LoVo (cell line): ENCODE measurements at regions not wholly inside any gene's neighbourhood (a gene's known extent, or its start where the extent isn't known, plus 50 kb on each side); places are given as distances from the start of the nearest gene placed in this dataset.

Experiments used
- DNase-seq: peaks from one replicate; pipeline ENCODE4 v3.0.0-alpha.2; 2016; ENCODE audit warnings: low spot score

DNA sequence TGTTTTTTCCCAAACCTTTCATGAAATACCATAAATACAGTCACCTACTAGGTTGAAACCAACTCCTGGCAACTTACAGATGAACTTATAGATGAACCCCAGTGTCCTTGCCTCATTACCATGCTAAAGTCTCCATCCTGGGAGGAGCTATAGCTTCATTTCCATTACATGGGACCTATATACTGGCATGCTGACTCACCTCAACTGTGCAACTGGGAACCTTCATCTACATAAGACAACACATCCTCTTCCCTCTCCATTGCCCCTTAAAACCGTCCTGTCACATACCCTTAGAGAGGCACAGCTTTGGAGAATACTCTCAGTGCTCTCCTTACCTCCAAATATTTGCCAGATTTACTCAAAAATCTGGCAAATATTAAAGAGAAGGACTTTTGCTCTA, 638.3 kb downstream of the HTR1A start:
- DNase-seq, result no peak

- no peak for DNase-seq
Observed at GRCh38 chr5:63314551-63314950, 647.7 kb downstream of the HTR1A start.

DNA sequence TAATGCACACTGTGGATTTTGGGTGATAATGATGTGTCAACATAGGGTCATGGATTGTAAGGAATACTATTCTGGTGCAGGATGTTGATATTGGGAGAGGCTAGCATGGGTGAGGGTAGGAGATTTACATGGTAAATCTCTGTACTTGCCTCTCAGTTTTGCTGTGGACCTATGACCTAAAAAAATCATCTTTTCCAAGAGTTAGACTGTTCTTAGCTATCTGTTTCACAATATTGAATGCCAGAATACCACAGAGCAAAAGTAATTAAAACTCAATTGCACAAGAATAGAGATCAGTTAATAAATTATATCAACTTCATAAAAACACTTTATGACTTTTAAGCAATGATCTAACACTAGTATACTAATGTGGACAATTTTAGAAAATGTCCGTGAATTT, 651.6 kb downstream of the HTR1A start:
- DNase-seq, result no peak

DNA sequence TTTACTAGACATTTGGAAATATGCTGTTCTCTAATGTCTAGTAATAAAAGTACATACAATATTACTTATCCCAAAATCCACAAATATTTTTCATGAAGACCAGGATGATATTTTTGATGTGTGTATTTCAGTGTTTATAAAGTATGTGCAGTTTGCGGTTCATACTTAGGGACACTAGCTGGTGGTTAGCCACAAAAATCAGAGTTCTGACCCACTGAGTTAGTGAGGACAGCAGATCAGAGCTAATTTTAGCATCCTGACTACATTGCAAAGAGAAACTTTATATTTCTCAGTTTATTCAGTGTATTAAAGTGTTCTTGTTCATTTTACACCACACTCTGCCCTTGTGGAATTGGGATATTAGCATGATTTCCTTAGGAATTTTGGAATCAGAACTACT, 655.3 kb downstream of the HTR1A start:
- no peak for DNase-seq

GRCh38 chr5:63293317-63293716, 668.9 kb downstream of the HTR1A start:
- no peak for DNase-seq

DNA sequence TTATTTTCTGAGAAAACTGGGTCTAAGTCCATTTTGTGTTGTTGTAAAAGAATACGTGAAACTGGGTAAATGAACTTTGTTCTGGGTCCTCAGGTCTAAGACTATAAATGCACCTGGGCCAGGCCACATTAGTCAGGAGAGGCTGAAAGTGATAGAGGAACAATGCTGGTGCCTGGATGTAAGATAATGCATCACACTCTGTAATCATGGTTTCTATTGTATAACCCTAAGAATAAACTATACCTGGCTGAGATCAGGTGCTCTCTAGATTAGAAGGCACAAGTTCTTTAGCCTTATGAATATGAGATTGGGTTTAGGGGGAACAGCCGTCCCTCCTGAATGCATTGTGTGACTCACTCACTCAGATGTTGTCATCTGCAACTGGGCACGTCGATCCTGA, 675.5 kb downstream of the HTR1A start:
- DNase-seq, result no peak

DNA sequence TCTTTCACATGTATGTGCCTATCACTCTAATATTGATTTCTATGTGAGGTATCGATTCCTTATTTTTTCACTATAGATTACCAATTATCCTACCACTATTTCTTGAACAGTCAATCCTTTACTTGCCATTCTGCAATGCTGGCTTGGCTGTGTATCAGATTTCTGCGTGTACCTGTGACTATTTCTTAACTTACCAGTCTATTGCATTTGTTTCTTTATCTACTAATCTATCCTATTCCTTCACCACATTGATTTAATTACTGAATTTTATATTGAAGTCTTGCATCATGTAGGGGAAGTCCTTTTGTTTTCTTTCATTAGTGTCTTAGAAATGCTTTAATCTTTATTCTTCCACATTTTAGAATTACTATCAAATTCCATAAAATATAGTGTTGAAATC, 684.8 kb downstream of the LRRC70 start:
- no peak for DNase-seq

- DNase-seq, result peak; percentile 19
Observed at GRCh38 chr5:63262185-63262981, 683.8 kb downstream of the LRRC70 start.

DNA sequence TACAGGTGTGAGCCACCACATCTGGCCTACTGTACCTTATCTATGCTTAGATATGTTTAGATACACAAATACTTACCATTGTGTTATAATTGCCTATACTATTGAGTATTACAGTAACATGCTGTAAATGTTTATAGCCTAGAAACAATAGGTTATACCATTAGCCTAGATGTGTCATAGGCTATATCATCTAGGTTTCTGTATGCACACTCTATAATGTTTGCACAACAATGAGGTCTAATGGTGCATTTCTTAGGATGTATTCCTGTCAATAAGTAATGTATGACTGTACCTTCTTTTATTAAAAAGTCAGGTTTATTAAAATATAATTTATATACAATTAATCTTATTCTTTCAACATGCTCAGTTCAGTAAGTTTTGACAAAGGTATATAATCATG, 683.1 kb downstream of the LRRC70 start:
- no peak for DNase-seq

- DNase-seq, result no peak
Observed at GRCh38 chr5:63255594-63255993, 677.0 kb downstream of the LRRC70 start.

DNA sequence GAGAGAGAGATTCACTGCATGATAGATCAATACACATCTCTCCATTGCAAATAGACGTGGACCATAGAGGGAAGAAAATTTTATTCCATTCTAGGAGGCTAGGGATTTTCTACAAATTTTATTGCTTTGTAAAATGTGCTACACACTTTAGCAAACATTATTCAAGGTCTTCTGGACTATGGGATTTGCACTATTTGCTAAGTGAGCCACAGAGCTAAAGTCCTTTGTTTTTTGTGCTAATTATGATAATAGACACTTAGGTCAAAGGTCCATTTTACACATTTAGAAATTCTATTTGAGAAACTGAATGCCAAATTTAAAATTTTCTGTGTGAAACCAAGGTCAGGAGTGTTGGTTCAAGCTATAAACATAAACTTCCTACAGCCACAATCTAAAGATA, 672.3 kb downstream of the LRRC70 start:
- no peak for DNase-seq

GRCh38 chr5:63249960-63250359, 671.3 kb downstream of the LRRC70 start:
- no peak for DNase-seq

DNA sequence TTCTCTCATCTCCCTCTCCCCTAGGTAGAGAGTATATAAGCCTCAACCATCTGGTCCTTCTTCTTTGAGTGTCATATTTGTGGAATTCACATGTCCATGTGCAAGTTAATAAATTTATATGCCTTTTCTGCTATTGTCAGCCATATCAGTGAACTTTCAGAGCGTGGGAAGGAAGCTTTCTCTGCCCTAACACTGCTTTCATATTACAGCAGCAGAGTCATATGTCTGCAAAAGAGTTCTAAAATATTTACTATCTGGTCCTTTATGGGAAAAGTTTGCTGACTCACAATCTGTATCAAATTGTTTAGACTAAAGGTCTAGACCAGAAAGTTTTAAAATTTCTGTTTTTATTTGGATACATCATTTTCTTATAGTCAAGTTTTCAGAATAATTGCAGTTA, 669.0 kb downstream of the LRRC70 start:
- no peak for DNase-seq

GRCh38 chr5:63245271-63245670, 666.7 kb downstream of the LRRC70 start:
- DNase-seq, result no peak

DNA sequence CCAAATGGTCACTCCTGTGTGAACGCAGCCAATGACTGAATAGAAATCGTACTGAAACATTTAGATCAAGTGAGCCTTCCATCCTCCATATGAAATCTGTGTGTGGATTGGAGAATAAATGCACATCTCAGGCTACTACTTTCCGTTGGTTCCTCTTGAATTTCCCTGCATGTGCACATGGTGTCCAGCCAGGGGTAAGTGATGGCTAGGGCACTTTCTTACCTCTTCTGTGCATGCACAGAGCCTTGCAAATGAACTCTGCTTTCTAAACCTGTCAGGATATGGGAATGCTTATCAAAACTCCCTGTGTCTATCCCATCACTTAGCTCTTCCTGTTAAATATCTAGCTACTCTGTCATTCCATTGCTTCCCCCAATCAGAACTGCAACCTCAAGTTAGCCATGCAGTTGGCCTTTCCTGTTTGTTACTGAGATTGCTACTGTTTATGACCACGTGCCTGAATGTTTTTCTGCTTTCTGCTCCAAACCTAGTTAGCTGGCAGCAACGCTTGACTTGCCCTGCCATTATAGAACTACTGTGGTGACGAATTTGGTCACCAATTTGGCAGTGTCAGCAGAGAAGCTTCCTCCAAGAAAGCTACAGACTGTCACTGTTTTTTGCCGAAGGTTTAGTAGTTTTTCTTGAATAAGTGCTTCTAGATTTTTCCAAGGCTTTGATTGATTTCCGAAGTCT, 661.6 kb downstream of the LRRC70 start:
- DNase-seq, result no peak

DNA sequence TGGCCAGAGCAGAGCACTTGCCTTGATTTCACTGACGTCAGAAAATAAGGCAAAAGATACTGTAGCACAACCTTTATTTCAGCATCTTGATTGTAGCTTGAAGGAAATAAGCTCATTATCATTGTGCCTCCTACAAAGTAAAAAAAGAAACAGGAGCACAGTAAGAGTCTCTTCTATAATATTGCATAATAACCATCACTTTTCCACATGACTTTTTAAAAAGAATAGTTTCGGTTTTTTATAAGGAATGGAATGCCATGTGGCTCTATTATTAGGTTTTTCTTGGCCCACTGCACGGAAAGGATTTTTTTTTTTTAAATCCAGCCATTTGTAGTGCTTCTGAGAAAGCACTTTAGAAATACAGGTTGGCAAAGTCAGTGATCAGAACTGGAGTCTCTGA, 655.3 kb downstream of the LRRC70 start:
- no peak for DNase-seq

DNA sequence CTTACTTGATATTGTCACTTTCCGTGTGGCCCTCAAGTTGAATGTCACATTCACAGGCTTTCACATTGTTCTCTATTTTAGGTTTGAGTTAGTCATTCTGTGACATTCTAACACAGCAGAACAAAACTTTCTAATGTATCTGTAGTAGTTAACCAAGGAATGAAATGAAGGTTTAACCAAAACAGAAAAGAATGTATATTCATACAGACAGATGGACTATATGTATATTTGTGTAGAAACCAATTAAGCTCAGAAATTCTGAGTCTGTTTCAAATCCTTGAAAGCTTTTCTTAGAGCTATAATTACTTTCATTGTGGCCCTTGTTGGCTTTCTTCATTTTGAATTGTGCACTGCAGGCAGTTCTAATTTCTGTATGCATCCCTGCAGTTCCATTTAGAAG, 654.7 kb downstream of the LRRC70 start:
- DNase-seq, result no peak

DNA sequence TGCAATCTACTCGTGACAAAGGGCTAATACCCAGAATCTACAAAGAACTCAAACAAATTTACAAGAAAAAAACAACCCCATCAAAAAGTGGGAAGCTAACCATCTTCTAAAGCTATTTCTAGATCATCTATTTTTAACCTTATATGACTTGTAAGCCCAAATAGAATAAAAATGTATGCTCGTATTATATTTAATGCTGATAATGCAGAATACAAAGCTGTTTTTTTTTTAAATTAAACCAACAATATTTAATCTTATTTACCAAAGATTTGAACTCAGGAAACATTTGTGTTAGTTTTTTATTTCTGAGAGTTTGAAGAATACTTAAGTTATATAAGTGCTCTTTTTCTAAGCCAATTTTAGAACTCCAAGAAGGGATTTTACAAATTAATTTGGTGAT, 652.1 kb downstream of the LRRC70 start:
- DNase-seq, result no peak

DNA sequence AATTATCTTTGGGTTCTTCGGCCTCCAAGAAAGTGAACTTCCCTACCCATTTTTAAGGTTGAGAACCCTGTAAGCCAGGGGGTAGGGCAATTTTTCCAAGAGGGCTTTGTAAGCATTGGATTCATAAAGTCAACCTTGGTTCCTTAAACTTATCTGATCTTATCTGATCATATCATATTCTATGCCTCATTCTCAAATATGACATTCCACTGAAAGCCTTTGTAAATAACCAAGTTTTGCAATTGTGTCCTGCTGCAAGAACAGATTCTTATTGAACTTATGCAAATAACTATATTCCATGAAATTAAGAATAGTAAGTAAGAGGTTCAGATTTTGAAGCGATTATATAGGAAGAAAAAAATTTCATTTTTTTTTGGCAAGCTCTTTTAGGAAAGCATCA, 649.5 kb downstream of the LRRC70 start:
- DNase-seq, result no peak

GRCh38 chr5:63220244-63220643, 641.6 kb downstream of the LRRC70 start:
- DNase-seq, result no peak

- DNase-seq, result no peak
Observed at GRCh38 chr5:63217422-63217821, 638.8 kb downstream of the LRRC70 start.

DNA sequence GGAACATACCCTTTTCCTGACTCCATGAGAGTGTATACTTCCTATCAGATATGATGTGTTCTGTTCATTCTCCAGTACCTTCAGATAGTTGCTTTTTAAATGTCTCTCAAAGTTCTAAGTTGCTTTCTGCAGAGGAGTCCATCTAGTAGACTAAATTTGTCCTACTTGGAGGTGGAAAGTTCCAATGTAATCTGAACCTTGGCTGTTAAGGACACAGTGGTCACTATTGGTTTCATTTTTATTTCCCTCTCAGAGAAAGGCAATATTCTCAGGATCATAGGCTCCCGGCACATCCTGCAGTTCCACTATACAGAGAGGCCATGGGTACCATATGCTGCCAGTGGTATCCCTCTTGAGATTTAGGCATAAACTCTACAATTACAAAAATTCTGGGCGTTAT, 634.6 kb downstream of the LRRC70 start:
- no peak for DNase-seq

GRCh38 chr5:63211448-63212132, 633.0 kb downstream of the LRRC70 start:
- no peak for DNase-seq
